ENCODE measurements at regions not wholly inside any gene's neighbourhood (a gene's known extent, or its start where the extent isn't known, plus 50 kb on each side); places are given as distances from the start of the nearest gene placed in this dataset.

DNA sequence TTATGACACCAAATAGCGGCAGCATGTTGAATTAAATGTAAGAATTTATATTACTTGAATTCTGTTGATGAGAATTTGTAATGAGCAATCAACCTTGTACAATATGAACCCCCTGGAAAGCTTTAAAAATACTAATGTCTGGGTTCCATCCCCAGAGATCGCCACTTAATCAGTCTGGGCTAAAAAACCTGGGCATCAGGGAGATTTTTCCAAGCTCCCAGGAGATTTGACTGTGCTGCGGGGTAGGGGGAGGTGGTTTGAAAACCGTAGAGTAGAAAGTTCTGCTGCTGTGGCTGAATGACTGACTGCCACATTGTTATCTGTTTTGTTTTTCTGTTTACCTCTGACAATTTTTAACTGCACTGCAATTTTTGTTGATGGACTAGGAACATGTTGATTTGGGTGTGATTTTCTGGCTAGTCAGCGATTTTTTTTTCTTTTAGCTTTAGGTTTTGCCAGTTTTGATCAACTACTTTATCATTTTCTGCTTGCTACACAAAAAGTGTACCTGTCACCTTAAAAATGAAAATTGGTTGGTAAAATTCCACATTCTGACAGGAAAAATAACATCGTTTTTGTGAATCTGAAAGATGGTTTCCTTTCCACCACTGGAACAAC lies 79.3 kb downstream of the PCTP start:
- no peak for DNase-seq

DNA sequence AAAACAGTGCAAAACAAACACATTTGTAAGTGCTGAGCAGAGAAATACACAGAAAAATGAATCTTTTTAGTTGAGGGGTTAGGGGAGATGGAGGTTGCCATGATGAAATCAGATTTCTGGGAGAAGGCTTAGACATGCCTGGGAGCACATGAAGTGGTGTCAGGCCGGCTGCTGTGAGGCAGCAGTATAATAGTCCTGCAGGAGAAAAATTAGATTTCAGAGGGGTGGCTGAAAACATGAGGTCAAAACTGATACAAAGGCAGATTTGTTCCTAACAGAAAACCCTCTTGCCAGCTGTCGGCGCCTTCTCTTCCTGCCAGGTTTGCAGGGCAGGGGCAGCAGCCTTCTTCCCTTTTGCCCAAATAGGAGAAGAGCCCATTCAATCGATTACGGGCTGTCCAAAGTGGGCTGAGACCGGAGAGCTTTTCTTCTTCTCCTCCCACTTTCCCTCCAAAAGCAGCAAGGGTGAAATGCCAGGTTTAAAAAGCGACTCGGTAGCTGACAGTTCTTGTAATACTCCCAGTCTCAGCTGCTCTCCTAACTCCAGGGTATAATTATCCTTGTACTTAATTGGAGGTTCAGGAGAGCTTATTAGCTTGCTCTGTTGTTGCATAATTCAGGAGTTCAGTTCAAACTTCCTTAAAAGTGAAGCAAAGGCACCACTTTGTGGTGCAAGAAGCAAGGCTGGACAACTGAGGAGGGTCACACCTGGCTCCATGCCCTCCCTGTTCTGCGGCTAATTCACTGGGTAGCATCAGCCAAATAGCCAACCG lies 80.0 kb downstream of the PCTP start:
- no peak for DNase-seq

DNA sequence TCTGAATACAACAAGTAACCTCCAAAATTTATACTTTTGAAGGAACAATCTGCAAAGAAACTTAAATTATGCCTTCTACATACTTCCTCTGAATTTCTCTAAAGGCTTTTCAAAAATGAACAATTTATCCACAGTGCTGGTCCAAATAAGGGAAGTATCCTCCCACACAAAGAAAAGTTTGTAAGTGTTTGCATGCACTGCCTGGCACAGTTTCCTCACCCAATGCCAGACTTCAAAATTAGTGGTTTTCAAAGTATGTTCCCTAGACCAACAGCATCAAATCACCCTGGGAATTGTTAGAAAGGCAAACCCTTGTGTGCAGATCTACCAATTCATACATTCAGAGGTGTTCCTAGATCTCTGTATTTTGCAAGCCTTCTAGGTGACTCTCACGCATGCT lies 82.5 kb downstream of the PCTP start:
- no peak for DNase-seq

DNA sequence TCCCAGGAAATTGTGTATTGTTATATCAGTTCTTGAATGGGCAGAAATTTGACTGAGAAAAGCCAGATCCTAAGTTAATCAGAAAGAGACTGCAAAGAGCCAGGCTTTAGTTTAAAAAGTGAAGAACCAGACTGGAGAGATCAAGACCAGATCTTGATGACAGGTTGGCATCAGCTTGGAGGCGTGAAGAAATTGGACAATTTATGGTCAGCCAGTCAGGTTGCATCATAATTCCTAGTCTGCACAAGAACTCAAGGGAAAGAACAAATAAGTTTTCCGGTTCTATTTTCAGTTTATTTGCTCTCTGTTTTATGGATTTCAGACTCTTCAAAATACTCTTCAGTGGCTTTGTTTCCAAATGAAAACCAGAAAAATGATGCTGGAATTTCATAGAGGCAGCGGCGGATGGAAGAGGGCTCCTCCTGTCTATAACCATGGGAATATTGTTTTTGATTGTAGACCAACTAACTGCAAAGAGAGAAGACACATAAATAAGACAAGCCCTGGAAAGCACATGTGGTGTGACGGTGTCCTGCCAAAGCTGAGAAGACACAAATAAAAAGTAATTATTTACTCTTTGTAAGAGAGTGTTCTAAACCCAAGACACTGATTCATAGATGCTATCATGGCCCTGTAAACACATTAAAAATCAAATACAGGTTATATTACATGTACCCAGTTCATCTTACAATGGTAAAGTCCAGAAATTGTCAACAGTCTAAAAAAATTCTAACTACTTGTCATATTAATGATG lies 91.7 kb downstream of the PCTP start:
- no peak for DNase-seq

DNA sequence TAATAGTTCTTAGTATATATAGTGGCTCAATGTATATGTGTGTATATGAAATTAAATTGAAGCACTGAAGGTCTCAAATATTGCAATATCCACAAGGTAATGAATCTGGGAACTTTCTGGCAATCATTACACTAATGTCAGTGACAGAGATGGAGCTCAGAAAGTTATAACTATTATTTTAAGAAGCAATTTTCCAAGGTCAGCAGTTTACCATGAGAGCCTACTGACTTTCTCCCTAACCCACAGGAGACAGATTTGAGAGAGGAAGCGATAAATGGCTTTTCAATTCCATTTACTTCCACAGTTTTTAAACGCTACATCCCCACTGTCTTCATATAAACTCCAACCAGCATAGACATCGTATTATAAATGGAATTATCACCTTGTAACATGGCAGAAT lies 92.9 kb downstream of the PCTP start:
- no peak for DNase-seq

DNA sequence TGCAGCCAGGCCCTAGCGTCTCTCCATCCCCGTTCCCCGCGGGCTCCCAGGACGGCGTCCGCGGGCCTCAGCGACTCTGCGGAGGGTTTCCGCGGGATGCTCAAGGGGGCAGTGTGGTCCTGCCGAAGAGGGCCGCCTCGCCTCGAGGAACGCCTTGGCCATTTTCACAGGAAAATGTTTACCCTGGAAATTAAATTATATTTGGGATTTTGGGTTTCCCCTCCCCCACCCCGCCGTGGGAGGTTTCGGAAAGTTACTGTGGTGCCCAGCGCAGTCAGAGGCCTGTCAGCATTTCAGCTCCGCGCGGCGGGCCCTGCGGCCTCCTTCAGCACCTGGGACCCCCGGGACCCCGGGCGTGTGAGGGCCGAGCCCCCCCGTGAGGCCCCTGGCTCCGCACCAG lies 94.5 kb downstream of the PCTP start:
- DNase-seq: peak; percentile 2

DNA sequence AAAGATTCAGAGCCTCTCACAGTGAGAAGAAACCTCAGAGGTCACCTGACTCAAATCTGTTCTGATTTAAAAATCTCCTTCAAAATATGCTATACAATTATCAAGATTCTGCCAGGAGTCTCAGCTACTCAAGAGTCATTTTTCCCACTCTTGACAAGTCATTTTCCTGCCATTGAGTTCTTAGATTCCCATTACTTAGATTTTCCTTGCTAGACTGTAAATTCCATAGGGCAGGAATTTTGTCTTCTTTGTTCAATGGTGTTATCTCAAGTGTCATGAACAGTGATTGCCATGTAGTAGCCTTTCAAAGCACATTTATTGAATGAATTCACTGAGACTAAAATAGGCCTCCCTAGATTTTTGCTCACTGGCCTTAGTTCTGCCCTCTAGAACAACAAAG lies 95.9 kb downstream of the PCTP start:
- no peak for DNase-seq

DNA sequence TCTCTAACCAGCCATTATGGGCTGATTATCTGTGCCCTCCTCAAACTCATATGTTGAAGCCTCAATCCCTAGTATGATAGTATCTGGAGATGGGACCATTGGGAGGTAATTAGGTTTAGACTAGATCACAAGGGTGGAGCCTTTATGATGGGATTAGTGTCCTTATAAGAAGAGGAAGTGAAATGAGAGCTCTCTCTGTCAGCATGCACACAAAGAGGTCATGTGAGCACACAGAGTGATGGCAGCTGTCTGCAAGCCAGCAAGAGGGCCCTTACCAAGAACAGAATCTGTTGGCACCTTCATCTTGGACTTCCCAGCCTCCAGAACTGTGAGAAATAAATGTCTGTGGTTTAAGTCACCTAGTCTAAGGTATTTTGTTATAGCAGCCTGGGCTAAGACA lies 101.9 kb downstream of the PCTP start:
- no peak for DNase-seq

DNA sequence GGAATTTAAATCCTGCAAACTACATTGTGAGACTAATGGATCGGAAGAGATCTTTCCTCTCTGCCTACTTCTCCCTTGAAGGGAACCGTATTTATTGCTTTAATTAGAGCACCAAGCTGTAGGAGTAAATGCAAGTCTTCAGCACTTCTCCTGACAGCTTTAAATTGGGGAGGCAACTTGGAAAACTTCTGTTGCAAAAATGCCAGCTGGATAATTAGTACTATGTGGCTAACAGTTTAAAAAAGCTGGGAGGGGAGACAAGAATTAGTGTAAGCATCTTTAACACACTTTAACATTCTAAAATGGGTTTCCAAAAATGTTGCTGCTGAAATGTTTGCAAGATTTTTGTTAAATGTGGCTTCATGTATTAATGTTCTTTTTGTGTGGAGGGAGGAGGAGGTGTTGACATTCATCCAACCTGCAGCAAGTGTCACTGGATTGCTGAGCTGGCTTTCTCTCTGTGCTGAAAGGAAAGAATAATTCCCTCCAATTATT lies 108.5 kb downstream of the PCTP start:
- DNase-seq: no peak

DNA sequence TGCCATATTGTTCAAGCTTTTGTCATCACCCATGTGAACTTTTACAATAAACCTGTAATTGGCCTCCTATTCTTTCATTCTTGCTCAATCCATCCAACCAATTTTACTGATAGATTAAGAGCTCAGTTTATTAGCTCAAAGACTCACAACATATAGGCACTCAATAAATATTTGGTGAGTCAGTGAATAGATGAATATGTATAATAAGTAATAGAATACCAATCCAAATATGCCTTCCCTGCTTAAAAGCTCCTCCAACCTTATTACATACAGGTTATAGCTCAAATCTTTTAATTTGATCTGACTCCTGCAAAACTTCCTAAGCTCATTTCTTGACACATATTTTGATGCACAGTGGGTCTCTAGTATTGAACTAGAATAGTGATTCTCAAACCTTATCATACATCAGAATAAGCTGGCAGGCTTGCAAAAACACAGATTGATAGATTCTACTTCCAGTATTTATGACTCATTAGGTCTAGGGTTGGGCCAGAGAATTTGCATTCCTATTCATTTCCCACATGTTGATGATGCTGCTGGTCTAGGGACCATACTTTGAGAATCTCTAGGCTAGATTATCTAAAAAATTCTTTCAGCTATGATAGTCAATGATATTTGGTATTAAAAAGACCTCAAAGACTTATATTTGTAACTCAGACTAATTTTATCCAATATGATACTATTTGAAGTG lies 114.4 kb downstream of the PCTP start:
- no peak for DNase-seq

DNA sequence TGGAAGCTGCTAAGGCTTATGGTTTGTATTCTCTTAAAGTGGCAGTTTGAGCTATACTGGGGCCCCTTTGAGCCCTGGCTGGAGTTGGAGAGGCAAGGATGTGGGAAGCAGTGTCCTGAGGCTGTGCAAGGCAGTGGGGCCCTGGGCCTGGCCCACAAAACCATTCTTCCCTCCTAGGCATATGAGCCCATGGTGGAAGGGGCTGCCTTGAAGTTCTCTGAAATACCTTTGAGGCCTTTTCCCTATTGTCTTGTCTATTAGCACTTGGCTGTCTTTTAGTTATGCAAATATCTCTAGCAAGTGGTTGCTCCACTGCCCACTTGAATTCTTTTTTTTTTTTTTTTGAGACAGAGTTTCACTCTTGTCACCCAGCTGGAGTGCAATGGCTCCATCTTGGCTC lies 119.2 kb downstream of the PCTP start:
- DNase-seq: no peak

DNA sequence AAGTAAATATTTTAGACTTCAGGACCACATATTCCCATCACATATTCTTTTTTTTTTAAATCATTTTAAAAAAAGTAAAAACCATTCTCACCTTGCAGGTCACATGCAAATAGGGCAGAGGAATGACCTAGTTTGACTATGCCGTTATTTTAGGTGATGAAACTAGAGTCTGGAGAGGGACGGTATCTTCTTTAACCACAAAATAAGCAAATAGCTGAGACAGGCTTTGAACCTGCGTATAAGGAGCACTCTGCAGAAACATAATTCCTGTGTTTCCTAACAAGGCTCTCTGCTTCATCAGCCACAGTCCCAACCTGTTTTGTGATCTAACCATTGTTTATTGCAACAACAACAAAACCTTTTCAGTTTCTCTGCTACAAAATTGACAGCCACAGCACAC lies 121.5 kb downstream of the PCTP start:
- DNase-seq: no peak

DNA sequence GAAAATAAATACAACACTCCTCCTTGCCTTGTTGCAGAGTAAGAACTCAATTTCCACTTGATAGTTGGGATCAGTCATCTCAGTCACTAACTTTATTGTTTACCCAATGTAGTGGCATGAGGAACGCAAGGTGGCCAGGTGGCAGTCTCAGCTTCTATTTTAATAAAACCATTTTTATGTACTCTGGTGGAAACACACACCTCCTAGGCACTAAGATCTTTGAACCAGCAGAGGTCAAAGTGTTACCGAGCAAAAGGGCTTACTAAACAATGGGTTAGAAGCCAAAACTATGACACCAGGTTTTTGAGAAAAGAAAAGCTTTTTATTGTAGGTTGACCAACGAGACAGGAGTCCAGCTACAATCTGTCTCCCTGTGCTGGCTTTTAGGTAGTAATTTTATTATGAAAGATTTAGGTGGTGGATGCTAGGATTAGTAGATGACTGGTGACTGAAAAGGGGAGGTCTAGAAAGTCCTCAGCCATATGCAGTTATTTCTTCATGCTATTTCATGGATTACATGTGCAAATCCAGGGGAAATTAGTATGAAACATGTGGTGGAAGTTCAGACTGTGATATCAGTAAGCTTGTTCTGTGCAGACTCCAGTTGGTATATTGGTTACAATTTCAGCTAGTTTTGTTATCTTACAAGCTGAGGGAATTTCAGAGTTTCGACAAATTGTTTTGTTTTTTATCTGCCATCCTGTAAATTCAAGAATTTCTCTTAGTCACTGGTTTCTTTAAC lies 122.3 kb downstream of the PCTP start:
- DNase-seq: no peak

DNA sequence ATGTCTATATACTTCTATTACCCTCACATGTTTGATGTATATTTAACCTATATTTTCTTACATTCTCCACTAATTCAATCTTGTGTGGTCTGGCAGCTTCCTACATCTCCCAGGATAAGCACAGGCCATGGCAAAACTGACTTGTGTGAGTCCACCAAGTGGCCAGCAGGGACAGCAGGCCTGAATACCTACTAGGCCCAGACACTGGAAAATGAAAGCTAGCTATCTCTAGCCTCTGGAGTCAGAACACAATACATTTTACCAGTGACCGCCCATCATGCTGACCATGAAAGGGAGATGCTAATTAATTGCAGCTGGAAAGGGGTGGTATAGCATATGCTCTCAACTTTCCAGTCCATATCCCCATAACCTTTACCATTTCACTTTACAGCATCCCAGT lies 132.3 kb downstream of the PCTP start:
- DNase-seq: no peak

DNA sequence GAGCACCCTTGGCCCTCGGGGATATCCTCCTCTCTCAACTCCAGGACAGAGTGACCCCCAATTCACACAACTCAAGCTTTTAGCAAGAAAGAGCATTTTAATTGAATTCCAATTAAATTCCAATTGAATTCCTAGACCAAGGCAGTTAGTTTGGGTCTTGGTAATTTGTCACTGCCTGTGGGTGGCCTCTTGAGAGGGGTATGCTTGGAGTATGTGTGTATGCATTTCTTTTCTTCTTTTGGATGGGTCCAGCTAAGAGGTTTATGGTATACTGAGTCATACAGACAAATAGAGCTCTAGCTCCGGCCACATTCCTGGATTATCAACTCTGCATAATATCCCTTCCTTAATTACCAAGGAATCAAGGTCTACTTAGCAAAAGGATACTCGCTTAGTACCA lies 136.7 kb downstream of the PCTP start:
- DNase-seq: no peak

DNA sequence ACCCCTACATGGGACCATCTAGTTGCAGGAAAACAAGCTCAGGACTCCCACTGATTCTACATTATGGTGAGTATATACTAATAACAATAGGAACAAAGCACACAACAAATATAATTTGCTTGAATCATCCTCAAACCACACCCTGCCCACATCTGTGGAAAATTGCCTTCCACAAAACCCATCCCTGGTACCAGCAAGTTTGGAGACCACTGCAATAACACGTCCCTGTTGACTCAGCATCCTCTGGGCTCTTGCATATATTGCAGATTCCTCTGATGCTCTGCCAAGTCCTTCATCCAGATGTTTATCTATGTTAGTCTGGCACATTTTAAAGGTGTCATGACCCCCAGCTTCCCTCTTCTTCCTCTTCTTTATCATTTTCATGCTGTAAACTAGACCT lies 138.4 kb downstream of the PCTP start:
- no peak for DNase-seq

DNA sequence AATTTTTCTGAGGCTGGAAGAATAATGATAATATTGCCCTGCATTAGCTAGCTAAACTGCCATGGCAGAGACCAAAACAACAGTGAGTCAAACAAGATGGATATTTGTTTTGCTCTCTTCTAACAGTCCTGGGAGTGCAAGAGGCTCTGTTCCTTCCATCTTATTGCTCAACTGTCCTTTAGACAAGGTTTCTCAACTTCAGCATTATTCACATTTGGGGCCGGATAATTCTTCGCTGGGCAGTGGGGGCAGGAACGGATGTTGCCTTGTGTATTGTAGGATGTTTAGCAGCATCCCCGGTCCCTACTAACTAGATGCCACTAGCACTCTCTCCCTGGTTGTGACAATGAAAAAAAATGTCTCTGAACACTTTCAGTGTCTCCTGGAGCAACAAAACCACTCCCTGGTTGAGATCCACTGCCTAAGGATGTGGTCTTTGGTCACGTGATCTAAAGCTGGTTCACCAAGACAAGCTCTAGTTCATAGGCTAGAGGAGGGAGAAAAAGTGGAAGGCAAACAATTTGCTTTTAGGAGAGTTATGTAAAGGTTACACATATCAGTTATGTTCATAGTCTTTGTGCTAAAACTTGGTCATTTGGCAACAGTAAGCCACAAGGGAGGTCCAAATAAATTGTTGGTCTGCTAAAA lies 144.4 kb downstream of the PCTP start:
- no peak for DNase-seq

DNA sequence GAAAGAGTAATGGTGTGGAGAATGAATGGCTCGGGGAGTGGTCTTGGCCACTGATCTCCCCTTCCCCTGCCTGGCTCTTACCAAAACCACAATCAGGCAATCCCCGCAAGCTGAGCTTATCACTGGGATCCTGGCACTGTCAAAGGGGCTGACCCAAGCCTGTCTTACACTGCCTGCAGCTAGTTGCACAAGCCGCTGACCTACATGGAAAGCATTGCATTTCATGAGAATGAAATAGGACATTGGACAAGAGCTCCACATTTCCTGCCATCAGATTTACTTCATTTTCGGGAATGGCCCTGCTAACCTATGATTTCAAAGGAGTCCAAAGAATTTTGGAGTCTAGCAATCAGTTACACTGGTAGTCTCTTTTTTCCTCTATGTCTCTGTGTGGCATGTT lies 146.4 kb downstream of the PCTP start:
- DNase-seq: no peak

DNA sequence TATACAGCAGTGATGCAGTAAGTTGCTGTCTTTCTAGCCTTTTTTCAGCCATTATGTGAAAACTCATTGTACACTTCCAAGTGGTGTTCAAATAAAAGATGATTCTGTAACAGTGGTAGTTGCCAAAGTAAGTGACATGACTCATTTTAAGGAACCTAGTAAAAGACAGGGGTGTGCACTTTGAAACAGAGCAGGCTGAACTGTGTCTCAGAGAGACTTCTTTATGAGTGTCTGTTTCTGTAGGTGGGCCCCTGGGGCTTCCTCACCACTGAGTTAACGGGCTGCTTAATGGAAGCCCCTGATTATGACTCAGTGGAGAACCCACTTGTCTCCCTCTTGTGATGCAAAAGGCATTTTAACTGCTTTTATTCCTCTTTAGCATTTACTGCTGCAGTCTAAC lies 147.3 kb downstream of the PCTP start:
- no peak for DNase-seq

DNA sequence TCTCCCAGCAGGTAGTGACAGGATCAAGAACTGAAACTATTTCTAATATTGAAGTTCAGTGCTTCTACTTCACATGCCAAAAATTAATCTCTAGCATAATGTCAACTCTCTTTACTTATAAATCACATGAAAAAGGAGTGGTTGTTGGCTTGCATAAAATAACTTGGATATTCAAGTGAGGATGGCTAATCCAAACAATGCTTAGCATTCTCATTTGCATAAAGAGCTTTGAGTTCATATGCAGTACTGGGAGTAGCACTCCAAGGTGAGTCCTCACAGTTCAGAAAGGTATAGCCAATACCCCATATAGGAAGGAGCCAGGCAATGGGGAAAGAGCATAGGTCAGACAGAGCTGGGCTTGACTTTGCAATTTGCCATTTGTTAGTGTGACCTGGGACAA lies 149.3 kb downstream of the PCTP start:
- DNase-seq: no peak

DNA sequence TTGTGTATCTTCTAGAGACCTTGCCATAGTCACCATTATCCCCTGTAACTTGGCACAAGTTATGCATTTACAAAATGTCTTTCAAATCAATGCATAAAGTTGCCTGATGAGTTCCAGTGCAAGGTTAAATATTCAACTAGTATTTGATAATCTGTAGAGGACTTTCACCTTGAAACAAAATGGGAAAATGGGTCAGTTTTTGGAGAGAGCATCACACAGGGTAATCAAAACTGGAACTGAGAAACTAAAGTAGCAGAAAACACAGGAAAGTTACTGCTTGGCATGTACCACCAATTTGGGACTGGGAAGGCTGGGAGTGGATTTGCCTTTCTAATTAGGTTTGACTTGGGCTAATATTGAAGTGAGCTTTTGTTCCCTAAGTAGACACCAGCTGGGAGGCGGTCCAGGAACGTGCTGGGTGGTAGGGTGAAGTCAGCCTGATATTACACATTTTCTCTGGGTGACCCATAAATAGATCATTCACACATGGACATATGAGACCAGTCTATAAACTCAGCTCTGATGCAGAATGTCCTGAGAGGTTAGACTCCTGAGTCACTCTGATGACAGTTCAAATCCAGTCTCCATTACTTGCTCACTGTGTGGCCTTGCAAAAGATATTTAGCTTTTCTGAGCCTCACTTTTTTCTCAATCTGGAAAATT lies 152.3 kb downstream of the PCTP start:
- no peak for DNase-seq

DNA sequence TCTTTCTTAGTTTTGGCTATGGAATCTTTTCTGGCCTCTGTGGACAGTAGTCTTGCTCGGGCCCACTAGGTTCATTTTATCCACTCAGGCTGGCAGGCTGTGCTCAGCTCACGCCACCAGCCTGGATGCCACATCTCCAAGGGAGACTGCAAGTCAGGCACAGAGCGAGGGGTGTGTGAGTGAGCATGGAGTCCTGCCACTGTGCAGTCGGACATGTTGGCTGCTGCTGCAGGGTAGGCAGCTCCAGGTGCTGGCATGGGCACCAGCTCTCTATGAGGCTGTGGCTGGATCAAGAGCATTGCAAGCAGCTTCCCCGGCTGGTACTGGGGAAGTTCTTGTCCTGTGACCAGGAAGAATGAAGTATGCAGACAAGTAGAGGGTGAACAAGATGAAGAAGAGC lies 158.9 kb downstream of the PCTP start:
- DNase-seq: no peak
